Dermis microvascular lymphatic vessel endothelial cell (primary cell): ENCODE measurements at regions not wholly inside any gene's neighbourhood (a gene's known extent, or its start where the extent isn't known, plus 50 kb on each side); places are given as distances from the start of the nearest gene placed in this dataset.
"Not testable (repeated sequence)": the region's sequence is repeated elsewhere in the genome, so short reads cannot be mapped to it uniquely, and the experiment has no call there.

ENCODE experiments used
- DNase-seq, 2 donors: peaks; one replicate each; pipeline versions ENCODE4 v3.0.0 to v3.0.0-alpha.2; 2010; ENCODE audit warnings: low read depth in 2 of 2

- DNase-seq: no peak
Observed at GRCh38 chr6:22747571-22747970, 178.2 kb downstream of the HDGFL1 start.

GRCh38 chr6:22748681-22749080 lies 179.3 kb downstream of the HDGFL1 start:
- no peak for DNase-seq

GRCh38 chr6:22749696-22750095 lies 180.3 kb downstream of the HDGFL1 start:
- DNase-seq: no peak

GRCh38 chr6:22751223-22751622 lies 181.9 kb downstream of the HDGFL1 start:
- no peak for DNase-seq

GRCh38 chr6:22752522-22752921 lies 183.2 kb downstream of the HDGFL1 start:
- DNase-seq: no peak

- DNase-seq: no peak
Observed at GRCh38 chr6:22754061-22754460, 184.7 kb downstream of the HDGFL1 start.

GRCh38 chr6:22755605-22756004 lies 186.2 kb downstream of the HDGFL1 start:
- DNase-seq: peak in 1 of 2 donors; percentile 32

- DNase-seq: no peak
Observed at GRCh38 chr6:22756365-22756764, 187.0 kb downstream of the HDGFL1 start.

- DNase-seq: peak in 1 of 2 donors; percentile 29
Observed at GRCh38 chr6:22764496-22764895, 195.1 kb downstream of the HDGFL1 start.

GRCh38 chr6:22765015-22765414 lies 195.6 kb downstream of the HDGFL1 start:
- DNase-seq: peak in 1 of 2 donors; percentile 11

- DNase-seq: no peak
Observed at GRCh38 chr6:22766979-22767378, 197.6 kb downstream of the HDGFL1 start.

- DNase-seq: no peak
Observed at GRCh38 chr6:22770054-22770453, 200.7 kb downstream of the HDGFL1 start.

GRCh38 chr6:22774129-22774528 lies 204.8 kb downstream of the HDGFL1 start:
- no peak for DNase-seq

GRCh38 chr6:22778438-22778837 lies 209.1 kb downstream of the HDGFL1 start:
- DNase-seq: not testable (repeated sequence)

- DNase-seq: no peak
Observed at GRCh38 chr6:22779062-22779461, 209.7 kb downstream of the HDGFL1 start.

- DNase-seq: no peak
Observed at GRCh38 chr6:22783931-22784330, 214.6 kb downstream of the HDGFL1 start.

GRCh38 chr6:22784601-22785410 lies 215.4 kb downstream of the HDGFL1 start:
- peak in 1 of 2 donors; percentile 2 for DNase-seq

GRCh38 chr6:22788038-22788437 lies 218.7 kb downstream of the HDGFL1 start:
- no peak for DNase-seq

- DNase-seq: no peak
Observed at GRCh38 chr6:22789315-22789714, 219.9 kb downstream of the HDGFL1 start.

GRCh38 chr6:22794844-22795243 lies 225.5 kb downstream of the HDGFL1 start:
- DNase-seq: no peak

GRCh38 chr6:22800451-22800850 lies 231.1 kb downstream of the HDGFL1 start:
- peak; percentile 55 to 72 for DNase-seq

GRCh38 chr6:22801831-22802230 lies 232.5 kb downstream of the HDGFL1 start:
- DNase-seq: no peak

- DNase-seq: no peak
Observed at GRCh38 chr6:22804620-22805261, 235.4 kb downstream of the HDGFL1 start.
